ENCODE measurements at regions not wholly inside any gene's neighbourhood (a gene's known extent, or its start where the extent isn't known, plus 50 kb on each side); places are given as distances from the start of the nearest gene placed in this dataset.

GRCh38 chr18:30712383-30712782, 330.2 kb downstream of the DSC3 start:
- TF ChIP-seq BACH2 (CRISPR knock-in tag; IDR thresholded peaks at IDR 0.05; ENCODE audit: borderline replicate concordance) = no peak
- no peak for TF ChIP-seq ARNTL (CRISPR knock-in tag; IDR thresholded peaks at IDR 0.05; ENCODE audit: borderline replicate concordance, low read depth)
- no peak for TF ChIP-seq CREB5 (CRISPR knock-in tag; IDR thresholded peaks at IDR 0.05; ENCODE audit: low read depth)
- no peak for TF ChIP-seq ISL1 (CRISPR knock-in tag; IDR thresholded peaks at IDR 0.05)
- no peak for TF ChIP-seq ZFP30 (CRISPR knock-in tag; IDR thresholded peaks at IDR 0.05)
- no peak for TF ChIP-seq TCF4 (CRISPR knock-in tag; IDR thresholded peaks at IDR 0.05; ENCODE audit: borderline replicate concordance)
- no peak for TF ChIP-seq PPARA (CRISPR knock-in tag; IDR thresholded peaks at IDR 0.05; ENCODE audit: borderline replicate concordance)
- no peak for TF ChIP-seq ZC3H10 (CRISPR knock-in tag; IDR thresholded peaks at IDR 0.05)
- TF ChIP-seq PATZ1 (CRISPR knock-in tag; IDR thresholded peaks at IDR 0.05; ENCODE audit: borderline replicate concordance) = no peak
- TF ChIP-seq ESRRG (CRISPR knock-in tag; IDR thresholded peaks at IDR 0.05) = no peak
- no peak for TF ChIP-seq ZNF70 (CRISPR knock-in tag; IDR thresholded peaks at IDR 0.05)
- TF ChIP-seq CSRNP3 (CRISPR knock-in tag; IDR thresholded peaks at IDR 0.05) = no peak
- TF ChIP-seq GLIS3 (CRISPR knock-in tag; IDR thresholded peaks at IDR 0.05) = no peak
- TF ChIP-seq RARB (CRISPR knock-in tag; IDR thresholded peaks at IDR 0.05) = no peak

All from SK-N-SH treated with all-trans-retinoic acid at 6 μM for 48 hours (cell line).